ENCODE measurements at regions not wholly inside any gene's neighbourhood (a gene's known extent, or its start where the extent isn't known, plus 50 kb on each side); places are given as distances from the start of the nearest gene placed in this dataset.

DNA sequence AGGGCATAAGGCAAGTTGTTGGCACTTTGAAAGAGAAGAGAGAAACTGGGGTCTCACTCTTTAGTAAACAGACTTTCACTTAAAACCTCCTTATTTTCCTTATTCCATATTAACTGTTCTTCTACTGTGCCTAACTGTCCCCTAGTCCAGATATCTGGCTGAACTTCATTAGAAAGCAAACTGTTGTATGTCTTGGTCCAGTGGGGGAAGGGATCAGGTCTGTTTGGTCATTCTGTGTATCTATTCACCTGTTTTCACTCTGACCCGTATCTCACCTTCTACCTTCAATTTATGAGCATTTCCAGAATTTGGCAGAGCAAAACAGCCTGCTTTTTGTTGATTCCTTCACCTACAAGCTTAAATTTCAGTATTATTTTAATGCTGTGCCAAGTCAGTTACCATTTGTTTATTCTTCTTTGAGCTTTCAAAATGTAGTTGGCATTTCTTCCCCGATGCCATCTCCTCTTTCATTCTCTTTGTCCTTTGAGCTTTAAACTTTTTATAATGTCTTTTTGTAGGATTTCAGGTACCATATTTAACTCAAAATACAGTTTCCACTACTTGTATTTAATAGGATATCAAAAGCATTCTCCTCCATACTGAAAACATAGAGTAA lies 188.6 kb upstream of the PPARGC1A start:
- no peaks in the 10 kb centered on the region for H3K4me1 Mint-ChIP-seq (ENCODE audit: low read depth)
- ATAC-seq: no peak
- H3K36me3 Mint-ChIP-seq (ENCODE audit: low read depth): no peaks in the 10 kb centered on the region
- no peak overlapping the region for H3K4me3 Mint-ChIP-seq
- intact Hi-C loops (cut with micrococcal nuclease): no loop called here
- H3K27ac Mint-ChIP-seq: no peak overlapping the region
- ChIA-PET CTCF (no interaction called here), POLR2A (no interaction called here)
- no peak for DNase-seq
- TF ChIP-seq, protein P1, sequence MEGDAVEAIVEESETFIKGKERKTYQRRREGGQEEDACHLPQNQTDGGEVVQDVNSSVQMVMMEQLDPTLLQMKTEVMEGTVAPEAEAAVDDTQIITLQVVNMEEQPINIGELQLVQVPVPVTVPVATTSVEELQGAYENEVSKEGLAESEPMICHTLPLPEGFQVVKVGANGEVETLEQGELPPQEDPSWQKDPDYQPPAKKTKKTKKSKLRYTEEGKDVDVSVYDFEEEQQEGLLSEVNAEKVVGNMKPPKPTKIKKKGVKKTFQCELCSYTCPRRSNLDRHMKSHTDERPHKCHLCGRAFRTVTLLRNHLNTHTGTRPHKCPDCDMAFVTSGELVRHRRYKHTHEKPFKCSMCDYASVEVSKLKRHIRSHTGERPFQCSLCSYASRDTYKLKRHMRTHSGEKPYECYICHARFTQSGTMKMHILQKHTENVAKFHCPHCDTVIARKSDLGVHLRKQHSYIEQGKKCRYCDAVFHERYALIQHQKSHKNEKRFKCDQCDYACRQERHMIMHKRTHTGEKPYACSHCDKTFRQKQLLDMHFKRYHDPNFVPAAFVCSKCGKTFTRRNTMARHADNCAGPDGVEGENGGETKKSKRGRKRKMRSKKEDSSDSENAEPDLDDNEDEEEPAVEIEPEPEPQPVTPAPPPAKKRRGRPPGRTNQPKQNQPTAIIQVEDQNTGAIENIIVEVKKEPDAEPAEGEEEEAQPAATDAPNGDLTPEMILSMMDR (IDR thresholded peaks at IDR 0.05): no peak
- H3K27me3 Mint-ChIP-seq: peaks cover 1% of the 10 kb centered on the region
- peaks cover 4% of the 10 kb centered on the region for H3K9me3 Mint-ChIP-seq

DNA sequence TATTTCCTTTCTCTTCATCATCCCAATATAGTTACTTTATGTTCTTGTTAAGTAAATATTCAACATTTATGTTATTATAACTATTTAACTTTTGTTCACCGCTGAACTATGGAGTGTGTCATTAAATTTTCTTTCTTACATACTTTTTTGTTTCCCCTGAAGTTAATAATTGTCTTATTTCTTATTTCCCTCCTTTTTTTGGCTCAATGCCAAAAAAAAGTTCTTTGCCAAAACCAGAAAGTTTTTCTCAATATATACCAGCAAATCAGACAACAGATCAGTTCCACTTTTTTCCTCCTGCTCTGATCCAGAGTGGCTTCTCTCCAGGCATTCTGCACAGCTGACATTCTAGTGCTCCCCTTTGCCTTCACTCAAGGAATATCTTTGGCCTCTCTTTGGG lies 187.0 kb upstream of the PPARGC1A start:
- POLR2A ChIA-PET: no interaction called here
- H3K36me3 Mint-ChIP-seq (ENCODE audit: low read depth): no peaks in the 10 kb centered on the region

DNA sequence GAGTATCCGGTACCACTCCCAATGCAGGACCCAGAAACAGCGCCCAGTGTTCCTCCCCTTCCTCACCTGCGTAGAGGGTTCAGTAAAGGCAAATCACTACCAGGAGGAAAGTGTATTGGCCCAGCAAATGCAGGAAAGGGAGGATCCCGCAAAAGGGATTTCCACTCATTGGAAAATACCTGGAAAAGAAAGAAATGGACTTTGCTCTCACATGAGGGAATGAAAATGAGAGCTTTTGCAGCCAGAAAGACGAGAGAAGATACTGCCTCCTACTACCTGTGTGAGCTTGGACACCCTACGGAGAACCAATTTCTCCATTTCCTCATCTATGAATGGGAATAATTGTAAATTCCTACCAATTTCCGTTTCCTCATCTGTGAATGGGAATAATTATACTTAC lies 184.1 kb upstream of the PPARGC1A start:
- intact Hi-C loops (cut with micrococcal nuclease): no loop called here
- no peaks in the 10 kb centered on the region for H3K27me3 Mint-ChIP-seq
- DNase-seq (no peak), ATAC-seq (no peak)
- no peak overlapping the region for H3K27ac Mint-ChIP-seq
- TF ChIP-seq, protein P1 (IDR thresholded peaks at IDR 0.05): no peak
- no peaks in the 10 kb centered on the region for H3K4me1 Mint-ChIP-seq (ENCODE audit: low read depth)
- no peak overlapping the region for H3K4me3 Mint-ChIP-seq
- CTCF ChIA-PET: no interaction called here
- POLR2A ChIA-PET: interaction anchor here (0.5 kb wide), 1 partner anchor 143 kb away, joined by 4 read pairs; no protein-coding TSS in a partner anchor
- peaks cover 4% of the 10 kb centered on the region for H3K9me3 Mint-ChIP-seq
- H3K36me3 Mint-ChIP-seq (ENCODE audit: low read depth): no peaks in the 10 kb centered on the region

More for the DNA sequence above, 187.0 kb upstream of the PPARGC1A start:
- Mint-ChIP-seq H3K27ac (no peak overlapping the region), H3K27me3 (peaks cover 1% of the 10 kb centered on the region), H3K9me3 (peaks cover 4% of the 10 kb centered on the region), H3K4me3 (no peak overlapping the region), H3K4me1 (ENCODE audit: low read depth) (no peaks in the 10 kb centered on the region)
- intact Hi-C loops (cut with micrococcal nuclease): no loop called here
- DNase-seq (no peak), ATAC-seq (no peak)
- TF ChIP-seq, protein P1 (IDR thresholded peaks at IDR 0.05): no peak
- CTCF ChIA-PET: no interaction called here

DNA sequence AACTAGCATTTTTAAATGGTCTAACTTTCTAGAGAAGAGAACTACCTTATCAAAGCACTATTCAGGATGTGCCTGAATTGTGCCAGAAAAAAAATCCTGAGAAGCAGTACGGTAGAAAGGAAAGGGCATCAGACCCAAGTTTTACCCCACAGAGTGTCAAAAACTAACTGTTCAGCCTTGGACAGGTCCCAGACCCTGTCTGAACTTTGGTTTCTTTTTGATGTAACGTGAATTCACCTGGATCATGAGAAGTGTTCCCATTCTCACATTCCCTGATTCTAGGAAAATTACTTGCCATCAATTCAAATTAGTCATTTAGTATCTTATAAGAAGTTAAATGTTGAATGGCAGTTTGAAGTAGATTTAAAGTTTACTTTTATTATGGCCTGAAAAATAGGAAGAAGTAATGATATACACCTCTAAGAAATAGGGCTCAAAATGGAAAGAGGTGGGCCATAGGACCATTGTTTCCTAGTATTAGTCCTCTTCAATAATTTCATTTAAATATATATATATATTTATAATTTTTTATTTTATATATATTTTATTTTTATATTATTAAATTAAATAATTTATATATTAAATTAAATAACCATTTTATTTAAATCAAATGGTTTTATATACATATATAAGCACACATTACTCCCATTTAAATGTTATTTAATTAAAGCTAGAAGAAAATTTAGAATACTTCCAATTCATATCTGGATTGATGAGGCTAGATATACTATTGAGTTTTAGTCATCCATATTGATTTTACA lies 181.9 kb upstream of the PPARGC1A start:
- Mint-ChIP-seq H3K36me3 (ENCODE audit: low read depth) (no peaks in the 10 kb centered on the region), H3K27ac (no peak overlapping the region), H3K4me1 (ENCODE audit: low read depth) (no peaks in the 10 kb centered on the region), H3K27me3 (no peaks in the 10 kb centered on the region), H3K9me3 (peaks cover 2% of the 10 kb centered on the region), H3K4me3 (no peak overlapping the region)
- no peak for DNase-seq
- intact Hi-C loops (cut with micrococcal nuclease): no loop called here
- ATAC-seq: no peak
- POLR2A ChIA-PET: no interaction called here
- CTCF ChIA-PET: no interaction called here
- TF ChIP-seq, protein P1 (IDR thresholded peaks at IDR 0.05): no peak

DNA sequence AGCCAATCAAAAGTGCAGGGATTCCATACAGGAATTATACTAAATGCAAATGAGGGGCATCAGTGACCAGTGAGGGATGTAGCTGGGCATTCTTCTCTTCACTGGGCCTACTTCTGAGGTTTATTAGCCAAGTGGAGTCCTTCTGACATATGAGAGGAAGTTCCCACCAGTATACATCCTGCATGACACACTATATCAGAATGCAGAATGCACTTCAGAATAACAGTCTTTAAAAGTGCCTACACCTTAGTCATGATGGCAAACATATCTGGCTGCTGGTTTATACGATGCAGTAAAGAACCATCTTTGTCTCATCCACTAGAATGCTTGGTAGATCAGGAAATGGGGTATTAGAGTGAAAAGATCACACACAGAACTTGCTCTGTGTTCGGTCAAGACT lies 180.3 kb upstream of the PPARGC1A start:
- TF ChIP-seq, protein P1 (IDR thresholded peaks at IDR 0.05): no peak
- Mint-ChIP-seq H3K36me3 (ENCODE audit: low read depth) (no peaks in the 10 kb centered on the region), H3K27me3 (no peaks in the 10 kb centered on the region), H3K4me1 (ENCODE audit: low read depth) (no peaks in the 10 kb centered on the region), H3K27ac (no peak overlapping the region), H3K9me3 (no peaks in the 10 kb centered on the region), H3K4me3 (no peak overlapping the region)
- ChIA-PET POLR2A (no interaction called here), CTCF (no interaction called here)
- no peak for ATAC-seq
- DNase-seq: no peak
- intact Hi-C loops (cut with micrococcal nuclease): no loop called here
